ENCODE measurements at regions not wholly inside any gene's neighbourhood (a gene's known extent, or its start where the extent isn't known, plus 50 kb on each side); places are given as distances from the start of the nearest gene placed in this dataset.
A peak's percentile ranks its signal among the peaks of the same experiment; 100 is the strongest.

DNA sequence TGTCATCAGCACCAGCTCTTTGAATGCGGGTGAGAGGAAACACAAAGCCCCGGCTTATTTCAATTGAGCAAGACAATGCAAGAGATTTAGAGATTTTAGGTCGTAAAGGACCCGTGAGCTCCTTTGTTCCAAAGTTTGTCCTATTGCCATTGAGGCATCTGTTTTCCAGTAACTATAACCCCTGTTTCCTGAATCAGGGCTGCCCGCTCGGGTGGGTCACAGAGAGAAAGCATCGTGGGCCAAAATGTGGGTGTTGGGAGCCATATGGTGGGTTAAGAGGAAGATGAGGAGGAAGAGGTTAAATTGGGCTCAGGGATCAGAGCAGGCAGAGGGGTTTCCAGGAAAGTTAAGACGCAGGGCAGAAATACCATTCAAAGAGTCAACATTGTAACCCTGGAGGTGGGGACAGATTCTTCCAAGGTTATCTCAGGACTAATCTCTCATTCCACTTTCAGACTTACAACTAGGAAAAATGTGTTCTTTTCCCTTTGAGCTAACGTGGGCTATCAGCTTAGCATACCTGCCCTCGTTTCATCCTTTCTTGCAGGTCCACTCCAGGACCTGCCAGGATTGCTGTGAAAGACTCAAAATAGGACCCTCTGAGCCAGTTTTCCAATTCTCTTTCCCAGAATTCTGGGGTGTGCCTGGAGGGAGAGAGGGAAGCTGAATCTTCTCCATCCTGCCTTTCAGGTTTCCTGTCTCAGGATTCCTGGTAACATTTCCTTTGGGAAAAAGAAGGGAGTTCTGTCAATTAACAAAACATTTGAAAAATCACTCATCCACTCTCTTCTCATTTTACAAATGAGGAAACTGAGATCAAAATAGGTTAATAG is 95.5 kb upstream of the TAF11L2 start:
- peaks cover 28% of the 10 kb centered on the region for H3K4me1 ChIP-seq (ENCODE audit: insufficient read depth, poor library complexity, severe bottlenecking)
- no peak for TF ChIP-seq CTCF (IDR thresholded peaks at IDR 0.05; ENCODE audit: poor library complexity, severe bottlenecking)
- H3K36me3 ChIP-seq (ENCODE audit: low read depth), result no peaks in the 10 kb centered on the region
- H3K9me3 ChIP-seq (ENCODE audit: severe bottlenecking), result no peaks in the 10 kb centered on the region
- H3K4me3 ChIP-seq (ENCODE audit: severe bottlenecking), result no peak overlapping the region
- ATAC-seq (ENCODE audit: low read depth) (no peak), DNase-seq (ENCODE audit: low spot score) (no peak)
- H3K27me3 ChIP-seq (ENCODE audit: insufficient read depth, poor library complexity, severe bottlenecking), result no peaks in the 10 kb centered on the region
- no peak overlapping the region for H3K27ac ChIP-seq (ENCODE audit: poor library complexity, severe bottlenecking)

DNA sequence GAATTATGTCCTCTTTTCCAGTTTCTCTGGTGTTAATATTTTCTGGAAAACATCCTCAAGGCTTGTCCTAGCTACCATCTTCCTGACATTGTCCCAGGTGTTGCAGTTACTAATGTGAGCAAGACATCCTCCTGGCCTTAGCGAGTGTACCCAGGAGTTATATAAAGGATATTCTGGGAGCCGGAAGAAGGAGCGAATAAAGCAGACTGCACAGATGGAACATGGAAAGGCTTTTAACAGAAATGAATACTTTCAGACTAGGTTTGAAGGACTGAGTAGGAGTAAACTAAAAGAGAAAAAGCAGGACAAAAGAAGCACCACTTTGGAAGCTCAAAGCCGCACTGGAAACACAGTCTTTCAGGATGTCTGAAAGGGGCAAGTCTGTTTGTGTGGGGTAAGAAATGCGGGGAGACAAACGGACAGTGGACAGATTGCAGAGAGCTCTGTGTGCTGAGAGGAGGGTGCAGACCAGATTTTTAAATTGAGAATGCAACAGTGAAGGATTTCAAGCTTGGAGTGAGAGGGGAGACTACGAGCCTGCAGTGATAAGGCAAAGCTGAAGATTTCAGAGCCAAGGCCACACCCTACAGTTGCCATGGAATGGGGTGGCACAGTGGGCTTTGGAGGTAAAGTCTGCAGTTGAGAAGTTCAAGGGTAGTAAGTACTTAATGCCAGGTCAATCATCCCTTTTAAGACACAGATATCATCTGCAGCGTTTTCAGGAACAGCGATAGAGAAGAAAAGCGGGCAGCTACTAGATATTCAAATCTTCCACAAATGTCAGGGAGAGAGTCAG is 94.1 kb upstream of the TAF11L2 start:
- no peaks in the 10 kb centered on the region for H3K27me3 ChIP-seq (ENCODE audit: insufficient read depth, poor library complexity, severe bottlenecking)
- H3K36me3 ChIP-seq (ENCODE audit: low read depth), result no peaks in the 10 kb centered on the region
- no peak overlapping the region for H3K4me3 ChIP-seq (ENCODE audit: severe bottlenecking)
- DNase-seq (ENCODE audit: low spot score) (no peak), ATAC-seq (ENCODE audit: low read depth) (no peak)
- no peak overlapping the region for H3K27ac ChIP-seq (ENCODE audit: poor library complexity, severe bottlenecking)
- H3K4me1 ChIP-seq (ENCODE audit: insufficient read depth, poor library complexity, severe bottlenecking), result peaks cover 16% of the 10 kb centered on the region
- H3K9me3 ChIP-seq (ENCODE audit: severe bottlenecking), result no peaks in the 10 kb centered on the region
- no peak for TF ChIP-seq CTCF (IDR thresholded peaks at IDR 0.05; ENCODE audit: poor library complexity, severe bottlenecking)

DNA sequence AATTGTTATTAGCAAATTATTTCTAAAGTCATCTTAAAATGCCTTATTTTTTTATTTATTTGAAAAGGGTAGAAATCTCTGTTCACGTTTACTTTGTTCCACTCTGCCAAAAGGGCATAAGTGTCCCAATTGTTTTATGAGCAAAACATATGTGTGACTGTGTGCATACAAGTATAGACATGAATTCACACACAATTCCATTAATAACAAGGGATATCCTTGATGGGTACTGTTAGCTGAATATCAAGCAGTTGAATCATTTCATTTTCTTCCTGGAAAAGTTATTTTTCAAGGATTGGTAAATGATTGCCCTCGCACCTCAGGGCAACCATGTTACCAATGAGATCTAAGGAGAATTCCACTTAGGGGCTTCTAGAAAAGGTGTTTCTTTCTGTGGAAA is 92.1 kb upstream of the TAF11L2 start:
- ATAC-seq (ENCODE audit: low read depth) (peak; percentile 74), DNase-seq (ENCODE audit: low spot score) (no peak)
- no peaks in the 10 kb centered on the region for H3K27me3 ChIP-seq (ENCODE audit: insufficient read depth, poor library complexity, severe bottlenecking)
- H3K9me3 ChIP-seq (ENCODE audit: severe bottlenecking), result no peaks in the 10 kb centered on the region
- no peak overlapping the region for H3K4me3 ChIP-seq (ENCODE audit: severe bottlenecking)
- TF ChIP-seq CTCF (IDR thresholded peaks at IDR 0.05; ENCODE audit: poor library complexity, severe bottlenecking), result no peak
- no peaks in the 10 kb centered on the region for H3K36me3 ChIP-seq (ENCODE audit: low read depth)
- peak overlapping the region; percentile 70 for H3K27ac ChIP-seq (ENCODE audit: poor library complexity, severe bottlenecking)
- peaks cover 16% of the 10 kb centered on the region for H3K4me1 ChIP-seq (ENCODE audit: insufficient read depth, poor library complexity, severe bottlenecking)

GRCh38 chr5:17406423-17406838 is 91.6 kb upstream of the TAF11L2 start:
- Histone ChIP-seq H3K4me3 (ENCODE audit: severe bottlenecking) (no peak overlapping the region), H3K36me3 (ENCODE audit: low read depth) (no peaks in the 10 kb centered on the region), H3K9me3 (ENCODE audit: severe bottlenecking) (no peaks in the 10 kb centered on the region), H3K27me3 (ENCODE audit: insufficient read depth, poor library complexity, severe bottlenecking) (no peaks in the 10 kb centered on the region), H3K27ac (ENCODE audit: poor library complexity, severe bottlenecking) (peak overlapping the region; percentile 70), H3K4me1 (ENCODE audit: insufficient read depth, poor library complexity, severe bottlenecking) (peaks cover 20% of the 10 kb centered on the region)
- no peak for TF ChIP-seq CTCF (IDR thresholded peaks at IDR 0.05; ENCODE audit: poor library complexity, severe bottlenecking)
- DNase-seq (ENCODE audit: low spot score), result no peak
- peak; percentile 74 for ATAC-seq (ENCODE audit: low read depth)

All from RWPE2 (cell line).